Neural cell (in vitro differentiated cells): ENCODE measurements at regions not wholly inside any gene's neighbourhood (a gene's known extent, or its start where the extent isn't known, plus 50 kb on each side); places are given as distances from the start of the nearest gene placed in this dataset.

Source experiments
- CTCF ChIP-seq: fragments of 450-650 bp; IDR thresholded peaks from 2 replicates; pipeline ENCODE4 v1.5.1; 2014; ENCODE audit warnings: antibody characterized with exemption, mild to moderate bottlenecking, moderate library complexity; ENCODE audit not compliant: poor library complexity, severe bottlenecking
- EZH2 ChIP-seq: fragments of 200-600, 300-800 bp; shearing (Covaris generic), sonication (generic); IDR thresholded peaks from 2 replicates; pipeline ENCODE4 v1.6.1; 2014; ENCODE audit warnings: antibody characterized with exemption, low read length, borderline replicate concordance, mild to moderate bottlenecking; ENCODE audit not compliant: insufficient read depth, poor library complexity, severe bottlenecking
- POLR2AphosphoS5 ChIP-seq: IDR thresholded peaks from 2 replicates; pipeline ENCODE4 v1.6.1; 2012
- RAD21 ChIP-seq: fragments of 450-650 bp; conservative IDR thresholded peaks from 2 replicates; pipeline ENCODE4 v1.6.1; 2014; ENCODE audit warnings: antibody characterized with exemption, mild to moderate bottlenecking, moderate library complexity
- SMC3 ChIP-seq: fragments of 450-650 bp; conservative IDR thresholded peaks from 2 replicates; pipeline ENCODE4 v1.6.1; 2014; ENCODE audit warnings: antibody characterized with exemption, mild to moderate bottlenecking, moderate library complexity; ENCODE audit not compliant: poor library complexity
- TAF1 ChIP-seq: IDR thresholded peaks from 2 replicates; pipeline ENCODE4 v1.6.1; 2012; ENCODE audit warnings: low read depth

DNA sequence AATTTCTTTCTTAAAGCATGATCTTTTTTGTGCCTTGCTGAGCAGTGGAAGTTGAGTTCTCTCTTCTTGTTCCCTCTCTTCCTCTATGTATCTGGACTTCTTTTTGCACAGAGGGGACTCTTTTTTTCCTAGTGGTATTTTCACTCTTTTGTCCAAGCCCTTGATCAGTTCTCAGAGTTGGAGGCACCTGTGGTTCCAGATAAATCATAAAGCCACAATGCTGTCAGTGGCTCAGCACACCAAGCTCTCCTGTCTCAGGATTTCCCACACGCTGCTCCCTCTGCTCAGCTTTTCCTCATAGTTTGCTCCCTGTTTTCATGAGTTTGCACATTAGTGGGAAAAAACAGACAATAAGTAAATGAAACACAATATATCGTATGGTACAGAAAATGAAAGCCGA is 110.3 kb upstream of the ZNF608 start:
- TF ChIP-seq EZH2 (no peak), CTCF (no peak), POLR2AphosphoS5 (no peak), SMC3 (no peak), TAF1 (no peak), RAD21 (no peak)
